GM21423 (cell line): ENCODE measurements at regions not wholly inside any gene's neighbourhood (a gene's known extent, or its start where the extent isn't known, plus 50 kb on each side); places are given as distances from the start of the nearest gene placed in this dataset.
"Not testable (repeated sequence)": the region's sequence is repeated elsewhere in the genome, so short reads cannot be mapped to it uniquely, and the experiment has no call there.

Experiments used
- ATAC-seq: cut with Tn5 transposase; IDR thresholded peaks from one replicate; pipeline ENCODE4 v1.9.1; 2021; ENCODE audit warnings: mild to moderate bottlenecking, moderate library complexity; ENCODE audit not compliant: unreplicated experiment

DNA sequence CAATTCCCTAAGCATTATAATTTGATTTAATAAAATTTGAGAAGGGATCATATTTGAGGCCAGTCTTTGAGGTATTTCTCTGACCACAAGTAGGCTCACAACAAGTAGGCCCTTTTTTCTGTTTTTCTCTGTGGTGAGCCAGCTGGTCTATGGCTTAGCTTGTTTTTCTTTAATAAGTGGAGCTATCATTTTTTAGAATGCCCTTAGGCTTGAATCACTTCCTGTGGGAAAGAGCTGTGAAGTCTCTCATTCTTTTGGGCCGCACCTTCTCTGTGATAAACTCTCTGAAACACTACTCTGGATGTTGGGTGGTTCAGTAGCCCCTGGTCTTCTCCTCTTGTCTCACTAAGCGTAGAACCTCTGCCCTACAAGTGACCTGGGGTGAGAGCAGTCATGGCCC lies 235.9 kb downstream of the SUCLG1 start:
- no peak for ATAC-seq

DNA sequence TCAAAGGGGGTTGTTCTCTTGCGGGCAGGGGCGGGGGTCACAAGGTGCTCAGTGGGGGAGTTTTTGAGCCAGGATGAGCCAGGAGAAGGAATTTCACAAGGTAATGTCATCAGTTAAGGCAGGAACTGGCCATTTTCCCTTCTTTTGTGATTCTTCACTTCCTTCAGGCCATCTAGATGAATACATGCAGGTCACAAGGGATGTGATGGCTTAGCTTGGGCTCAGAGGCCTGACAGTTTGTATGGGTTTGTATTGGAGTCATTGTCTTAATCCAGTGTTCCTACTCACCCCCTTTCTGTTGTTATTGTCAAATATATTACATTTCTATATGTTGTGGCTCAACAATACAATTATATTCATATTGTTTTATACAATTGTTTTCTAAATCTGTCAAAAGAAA lies 238.0 kb downstream of the SUCLG1 start:
- ATAC-seq = not testable (repeated sequence)

DNA sequence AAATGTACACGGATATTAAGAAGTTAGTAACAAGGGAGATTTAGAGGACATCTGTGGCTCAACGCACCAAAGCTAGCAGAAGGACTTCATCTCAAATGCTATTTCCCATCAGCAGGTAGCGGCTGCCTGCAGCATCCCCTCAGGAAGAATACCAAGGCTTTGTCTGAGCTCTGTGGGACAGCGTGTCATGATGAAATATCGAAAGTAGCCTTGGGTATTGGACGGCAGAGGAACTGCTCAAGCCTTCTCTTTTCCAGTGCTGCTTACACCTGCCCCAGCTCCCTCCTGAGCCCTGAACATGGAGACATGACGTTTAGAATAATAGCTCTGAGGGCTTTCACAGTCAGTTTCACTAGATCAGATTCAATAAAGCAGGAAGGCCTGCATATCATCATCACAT lies 241.6 kb downstream of the SUCLG1 start:
- no peak for ATAC-seq

DNA sequence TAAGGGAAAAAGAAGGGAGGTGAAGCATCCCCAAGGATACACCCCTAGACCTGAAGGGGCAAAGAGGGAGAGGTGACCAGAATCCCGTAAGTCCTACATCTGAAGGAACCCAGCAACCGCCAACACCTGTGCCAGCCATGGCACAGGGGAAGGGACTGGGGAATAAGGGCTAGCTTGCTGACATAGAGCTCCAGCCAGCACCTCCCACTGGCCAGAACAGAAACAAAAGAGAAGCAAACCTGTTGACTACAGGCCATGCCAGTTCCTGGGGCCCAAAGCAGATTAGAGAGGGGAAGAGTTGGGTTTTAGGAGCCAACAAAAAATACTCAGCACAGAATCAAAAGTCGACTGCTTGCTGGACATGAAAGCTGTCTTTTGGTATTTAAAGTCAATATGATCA lies 244.6 kb downstream of the SUCLG1 start:
- no peak for ATAC-seq

DNA sequence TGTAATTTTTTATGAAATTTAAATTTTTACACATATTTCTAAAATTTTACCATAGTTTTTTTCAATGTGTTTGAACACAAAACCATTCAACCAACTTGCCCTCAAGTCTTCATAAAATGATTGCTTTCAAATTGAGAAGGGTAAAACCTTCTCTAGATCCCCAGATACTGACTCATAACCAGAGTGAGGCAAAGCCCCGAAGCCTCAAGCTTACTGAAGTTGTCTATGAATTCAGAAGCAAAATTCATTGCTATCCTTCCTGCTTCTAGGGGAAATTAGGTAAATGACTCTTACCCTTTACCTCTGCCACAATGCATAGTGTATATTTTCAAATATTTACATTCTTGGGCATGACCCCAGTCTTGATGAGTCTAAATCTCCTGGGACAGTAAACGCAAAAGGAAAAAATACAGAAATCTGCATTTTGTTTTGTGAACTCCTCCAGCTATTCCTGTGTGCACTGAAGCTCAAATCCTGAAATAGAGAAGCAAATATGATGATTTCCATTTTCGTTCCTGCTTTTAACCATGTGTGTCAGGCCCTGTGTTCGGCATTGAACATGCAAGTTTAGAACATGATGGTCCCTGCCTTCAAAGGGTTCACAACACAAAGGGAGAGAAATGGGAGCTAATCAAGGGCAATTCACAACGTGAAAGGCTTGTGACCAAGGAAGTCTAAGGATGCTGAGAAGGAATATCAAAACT lies 246.3 kb downstream of the SUCLG1 start:
- ATAC-seq = peak; percentile 46

DNA sequence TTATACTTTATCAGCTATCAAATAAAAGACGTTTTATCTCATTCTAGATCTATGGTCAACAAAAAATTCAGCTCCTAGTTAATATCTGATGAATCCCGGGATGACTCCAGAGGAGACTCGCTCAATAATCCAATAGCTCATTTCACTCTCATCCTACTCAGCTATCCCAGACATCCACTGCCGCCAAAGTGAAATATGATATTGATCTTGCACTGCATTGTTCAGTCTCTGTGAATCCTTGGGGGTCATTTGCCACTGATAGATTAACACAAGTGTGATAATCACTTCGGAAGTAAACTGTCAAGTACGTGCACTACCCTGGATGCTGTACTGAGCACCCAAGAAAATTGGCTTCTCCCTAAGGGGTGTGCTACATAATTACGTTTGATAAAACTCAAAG lies 249.1 kb downstream of the SUCLG1 start:
- ATAC-seq = no peak

DNA sequence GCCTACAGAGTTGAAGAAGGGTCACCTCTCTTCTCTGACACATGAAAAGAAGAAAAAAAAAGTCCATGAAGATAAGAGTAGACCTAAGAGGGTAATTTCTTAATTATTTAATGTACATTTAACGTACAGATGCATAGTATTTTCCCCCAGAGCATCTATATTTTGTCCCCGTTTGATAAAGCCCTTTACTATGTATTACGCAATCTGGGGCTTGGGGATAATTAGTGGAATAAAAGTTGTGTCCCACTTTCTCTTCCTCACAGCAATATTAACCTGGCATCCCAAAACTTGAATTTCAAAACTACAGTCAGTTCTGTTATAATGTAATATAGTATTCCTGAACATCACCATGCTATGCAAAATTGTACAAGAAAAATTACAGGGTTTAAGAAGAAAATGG lies 254.1 kb downstream of the SUCLG1 start:
- ATAC-seq = no peak

DNA sequence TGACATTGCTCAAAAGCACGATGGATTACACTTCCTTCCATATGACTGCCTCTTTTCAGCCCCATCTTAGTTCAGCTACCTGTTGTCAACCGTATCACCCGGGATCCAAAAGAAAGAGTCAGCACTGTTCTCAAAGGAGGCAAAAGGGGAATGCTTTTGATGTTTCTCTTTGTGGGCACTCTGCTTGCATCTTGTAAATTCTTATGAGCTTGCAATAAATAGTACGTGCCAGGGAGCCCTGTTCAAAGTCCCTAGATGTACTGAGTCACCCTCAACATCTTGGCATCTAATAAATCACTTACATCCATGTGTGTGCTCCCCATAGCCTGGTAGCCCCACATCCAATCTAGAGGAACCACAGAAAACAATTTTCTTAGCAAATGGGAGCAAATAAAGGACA lies 256.9 kb downstream of the SUCLG1 start:
- no peak for ATAC-seq

DNA sequence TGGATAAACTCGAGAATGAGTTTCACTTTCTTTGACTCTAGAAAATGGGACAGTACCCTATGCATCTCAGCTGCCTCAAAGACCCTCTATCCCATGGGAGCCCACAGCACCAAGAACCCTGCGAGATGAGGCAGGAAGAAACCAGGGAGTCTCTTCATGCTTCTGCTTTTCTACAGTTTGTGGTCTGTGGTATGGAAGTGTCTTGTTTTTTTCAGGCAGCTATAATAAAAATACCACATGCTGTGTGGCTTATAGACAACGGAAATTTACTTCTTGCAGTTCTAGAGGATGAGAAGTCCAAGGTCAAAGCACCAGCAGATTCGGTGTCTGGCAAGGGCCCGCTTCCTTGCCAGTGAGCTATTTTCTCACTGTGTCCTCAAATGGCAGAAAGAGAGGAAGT lies 257.9 kb downstream of the SUCLG1 start:
- no peak for ATAC-seq

DNA sequence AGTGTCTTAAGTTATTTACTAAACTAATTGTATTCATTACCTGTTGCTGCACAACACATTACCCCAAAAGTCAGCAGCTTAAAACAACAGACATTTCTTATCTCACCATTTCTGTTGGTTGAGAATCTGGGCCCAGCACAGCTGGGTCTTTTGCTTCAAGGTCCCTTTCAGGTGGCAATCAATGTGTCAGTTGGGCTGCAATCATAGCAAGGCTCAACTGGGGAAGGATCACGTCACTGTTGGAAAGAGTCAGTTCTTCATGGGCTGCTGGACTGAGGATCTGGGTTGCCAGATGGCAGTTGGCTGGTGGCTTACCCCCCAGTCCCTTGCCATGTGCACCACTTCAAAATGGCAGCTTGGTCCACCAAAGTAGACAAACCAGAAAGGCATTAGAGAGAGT lies 261.2 kb downstream of the SUCLG1 start:
- no peak for ATAC-seq

DNA sequence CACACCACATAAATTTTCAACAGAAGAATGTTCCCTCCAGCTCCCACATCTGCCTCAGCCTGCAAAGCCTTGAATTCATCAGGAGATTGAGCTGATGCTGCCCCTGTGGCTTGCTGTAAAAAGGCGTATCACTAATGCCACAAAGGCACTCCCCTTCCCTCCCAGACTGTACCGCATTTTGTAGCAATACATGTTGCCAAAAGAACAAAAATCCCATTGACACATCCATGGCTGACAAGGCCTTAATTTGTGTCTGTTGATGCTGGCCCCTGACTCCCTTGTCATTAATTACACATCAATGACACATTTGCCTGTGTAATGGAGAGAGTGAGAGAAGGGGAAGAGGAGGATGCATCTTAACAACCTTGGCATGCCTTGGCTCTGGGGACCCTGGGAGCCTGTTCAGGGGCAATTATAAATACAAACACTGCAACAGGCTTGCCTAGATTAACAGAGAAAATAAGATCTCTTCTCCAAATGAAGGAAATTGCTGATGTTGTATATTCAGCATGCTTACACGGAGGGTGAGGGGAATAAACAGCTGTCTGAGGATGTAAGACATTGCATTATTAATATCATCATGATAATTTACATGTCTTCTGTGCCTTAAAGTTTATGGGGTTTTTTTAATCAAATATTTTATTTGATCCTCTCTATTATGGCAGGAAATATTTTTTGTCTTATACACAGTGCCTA lies 264.0 kb downstream of the SUCLG1 start:
- ATAC-seq = no peak

DNA sequence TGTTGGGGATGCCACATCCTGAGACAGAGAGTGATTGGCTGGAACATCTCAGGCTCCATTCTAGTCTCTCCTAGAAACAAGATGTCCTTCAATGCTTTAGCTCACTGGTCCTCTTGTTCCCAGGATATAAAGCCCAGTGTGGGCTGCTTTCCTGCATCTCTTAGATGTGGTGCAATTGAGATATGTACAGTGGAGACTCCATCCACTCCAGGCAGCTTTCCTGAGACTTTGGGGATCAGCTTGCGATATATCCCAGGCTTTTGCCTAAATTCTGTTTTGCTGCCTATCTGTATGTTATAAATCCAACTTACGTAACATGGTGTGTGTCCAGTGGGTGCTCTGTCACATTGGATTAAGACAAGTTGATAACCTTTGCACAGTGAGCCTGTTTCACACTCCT lies 264.9 kb downstream of the SUCLG1 start:
- no peak for ATAC-seq

DNA sequence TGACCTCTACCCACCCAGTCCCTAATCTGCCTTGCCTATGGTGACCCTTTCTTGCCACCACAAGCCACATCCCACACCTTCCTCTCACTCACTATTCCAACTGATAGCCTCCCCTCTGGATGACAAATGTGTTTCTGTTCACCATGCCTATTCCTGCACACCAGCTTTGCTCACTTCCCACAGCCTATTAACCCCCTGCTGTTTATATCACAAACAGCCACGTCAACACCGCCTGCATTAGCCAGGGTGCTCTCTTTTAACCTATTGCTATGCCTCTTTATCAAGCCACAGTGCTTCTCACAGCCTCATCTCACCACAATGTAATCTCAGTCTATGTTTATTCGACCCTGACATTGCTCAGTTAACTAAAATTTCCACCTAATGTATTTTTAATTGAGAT lies 271.8 kb downstream of the SUCLG1 start:
- no peak for ATAC-seq

DNA sequence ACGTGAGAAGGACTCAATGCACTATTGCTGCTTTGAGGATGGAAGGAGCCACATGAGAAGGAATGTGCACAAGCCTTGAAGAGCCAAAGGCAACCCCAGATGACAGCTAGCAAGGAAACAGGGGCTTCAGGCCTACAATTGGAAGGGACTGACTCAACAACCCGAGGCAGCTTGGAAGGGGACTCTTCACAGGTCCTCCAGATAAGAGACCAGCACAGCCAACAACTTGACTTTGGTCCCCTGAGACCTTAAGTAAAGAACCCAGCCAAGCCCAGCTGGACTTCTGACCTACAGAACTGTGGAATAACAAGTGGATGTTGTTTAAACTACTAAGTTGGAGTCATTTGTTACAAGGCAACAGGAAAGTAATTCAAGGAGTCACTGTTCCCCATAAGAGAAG lies 277.2 kb downstream of the SUCLG1 start:
- no peak for ATAC-seq

DNA sequence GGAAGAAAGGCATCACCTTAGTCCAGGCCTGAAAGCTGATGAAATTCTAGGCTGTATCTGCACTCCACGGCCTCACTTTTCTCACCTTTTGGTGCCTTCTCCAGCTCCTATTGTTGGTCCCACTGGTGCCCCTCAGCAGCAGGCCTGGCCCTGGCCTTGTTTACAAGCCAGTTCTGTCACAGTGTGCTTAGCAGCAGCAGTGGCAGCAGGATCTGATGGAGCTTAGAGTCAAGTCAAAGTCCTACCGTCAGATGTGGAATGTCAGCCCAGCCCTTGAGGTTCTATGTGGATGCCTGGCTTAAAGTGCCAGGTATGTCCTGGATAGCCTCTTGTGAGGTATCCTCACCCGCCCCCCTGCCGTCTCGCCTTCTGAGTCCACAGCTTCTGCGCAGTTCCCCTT lies 281.3 kb downstream of the SUCLG1 start:
- no peak for ATAC-seq

DNA sequence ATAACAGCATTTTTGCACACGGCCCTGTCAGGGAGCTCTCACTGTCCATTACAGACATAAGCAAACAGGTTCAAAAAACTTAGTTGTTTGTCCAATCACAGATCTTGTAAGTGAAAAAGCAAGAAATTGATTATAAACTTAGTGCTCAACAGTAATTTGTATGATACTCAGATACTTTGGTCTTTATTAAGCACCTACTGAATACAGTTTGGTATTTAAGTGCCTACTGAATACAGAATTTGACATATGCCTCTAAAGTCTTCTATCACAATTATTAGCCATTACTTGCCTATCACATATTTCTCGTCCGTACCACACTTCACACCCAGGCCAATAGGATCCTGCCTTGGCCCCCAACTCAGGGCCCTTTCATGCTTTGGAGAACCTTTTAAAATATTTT lies 283.1 kb downstream of the SUCLG1 start:
- no peak for ATAC-seq

DNA sequence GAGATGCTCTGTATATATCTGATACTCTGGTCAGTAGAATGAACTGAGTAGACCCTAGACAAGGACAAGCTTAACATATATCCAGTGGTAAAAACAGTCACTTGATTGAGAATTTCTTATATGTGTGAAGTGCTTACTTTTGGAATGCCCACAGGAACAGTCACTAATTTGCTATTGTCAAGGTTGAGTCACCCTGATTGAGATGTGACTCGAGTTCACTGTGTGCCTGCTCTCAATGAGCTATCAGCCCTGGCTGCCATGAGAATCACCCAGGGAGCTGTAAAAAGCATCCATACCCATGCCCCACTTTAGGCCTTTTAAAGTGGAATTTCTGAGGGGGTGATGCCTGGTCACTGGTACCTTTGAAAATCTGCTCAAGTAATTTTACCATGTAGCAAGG lies 283.7 kb downstream of the SUCLG1 start:
- ATAC-seq = no peak

DNA sequence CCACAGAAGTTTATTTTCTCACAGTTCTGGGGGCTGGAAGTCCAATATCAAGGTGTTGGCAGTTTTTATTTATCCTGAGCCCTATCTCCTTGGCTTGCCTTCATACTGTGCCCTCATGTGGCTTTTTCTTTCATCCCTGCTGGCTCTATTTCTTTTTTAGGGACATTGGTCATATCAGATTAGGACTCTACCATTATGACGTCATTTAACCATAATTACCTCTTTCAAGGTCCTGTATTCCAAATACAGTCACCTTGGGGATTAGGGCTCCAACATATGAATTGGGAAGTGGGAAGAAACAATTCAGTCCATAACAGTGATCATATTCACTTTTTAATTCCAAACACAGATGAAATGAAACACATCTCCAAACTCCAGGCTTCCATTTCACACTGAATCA lies 286.0 kb downstream of the SUCLG1 start:
- no peak for ATAC-seq

DNA sequence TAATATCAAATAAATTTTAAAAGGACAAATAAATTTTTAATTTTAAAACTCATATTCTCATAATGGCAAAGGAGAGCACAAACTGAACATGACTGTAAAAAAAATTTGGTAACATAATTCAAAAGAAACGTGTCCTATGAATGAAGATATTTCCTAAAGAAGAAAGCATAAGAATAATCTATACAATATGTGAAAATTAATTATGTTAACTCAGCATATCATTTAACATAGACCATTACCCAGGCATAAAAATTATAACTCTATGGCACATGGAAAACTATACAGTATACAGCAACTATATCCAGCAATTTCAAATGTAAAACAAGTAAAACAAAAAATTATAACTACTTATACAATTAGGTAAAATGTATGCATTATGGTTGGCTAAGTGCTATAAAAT lies 288.1 kb downstream of the SUCLG1 start:
- no peak for ATAC-seq

DNA sequence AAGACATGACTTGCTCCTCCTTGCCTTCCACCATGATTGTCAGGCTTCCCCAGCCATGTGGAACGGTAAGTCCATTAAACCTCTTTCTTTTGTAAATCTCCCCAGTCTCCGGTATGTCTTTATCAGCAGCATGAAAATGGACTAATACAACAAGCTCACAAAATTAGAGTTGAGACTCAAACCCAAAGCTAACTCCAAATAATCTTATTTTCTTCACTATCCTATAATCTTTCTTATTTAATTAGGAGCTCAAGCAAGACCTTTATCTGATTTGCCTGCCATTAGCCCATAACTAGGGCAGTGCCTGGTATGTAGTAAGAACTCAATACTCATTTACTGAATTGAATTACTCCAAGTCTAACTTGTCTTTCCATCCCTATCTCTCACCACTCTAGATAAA lies 289.2 kb downstream of the SUCLG1 start:
- ATAC-seq = no peak

DNA sequence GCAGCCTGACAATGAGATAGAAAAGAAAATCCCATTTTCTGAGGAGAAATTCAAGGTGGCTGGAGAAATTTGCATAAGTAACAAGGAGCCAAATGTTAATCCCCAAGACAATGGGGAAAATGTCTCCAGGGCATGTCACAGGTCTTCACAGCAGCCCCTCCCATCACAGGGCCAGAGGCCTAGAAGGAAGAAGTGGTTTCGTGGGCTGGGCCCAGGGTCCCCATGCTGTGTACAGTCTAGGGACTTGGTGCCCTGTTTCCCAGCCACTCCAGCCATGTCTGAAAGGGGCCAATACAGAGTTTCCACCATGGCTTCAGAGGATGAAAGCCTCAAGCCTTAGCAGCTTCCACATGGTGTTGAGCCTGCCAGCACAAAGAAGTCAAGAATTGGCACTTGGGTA lies 290.5 kb downstream of the SUCLG1 start:
- not testable (repeated sequence) for ATAC-seq

DNA sequence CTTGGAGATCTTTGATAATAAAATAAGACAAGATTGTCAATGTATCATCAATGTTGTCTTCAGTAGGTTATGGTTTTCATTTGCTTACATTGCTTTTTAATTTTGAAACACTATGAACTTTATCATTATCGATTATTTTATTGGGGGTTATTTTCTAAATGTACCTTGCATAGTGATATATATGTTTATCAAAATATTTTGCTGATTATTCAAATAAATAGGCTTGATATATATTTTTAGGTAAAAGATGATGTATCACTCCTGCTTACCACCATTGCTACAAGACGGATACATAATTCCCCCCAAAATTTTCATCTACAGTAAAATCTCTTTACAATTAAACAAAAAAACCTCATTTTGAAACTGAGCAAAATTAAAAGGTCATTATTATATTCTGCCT lies 293.8 kb downstream of the SUCLG1 start:
- no peak for ATAC-seq

DNA sequence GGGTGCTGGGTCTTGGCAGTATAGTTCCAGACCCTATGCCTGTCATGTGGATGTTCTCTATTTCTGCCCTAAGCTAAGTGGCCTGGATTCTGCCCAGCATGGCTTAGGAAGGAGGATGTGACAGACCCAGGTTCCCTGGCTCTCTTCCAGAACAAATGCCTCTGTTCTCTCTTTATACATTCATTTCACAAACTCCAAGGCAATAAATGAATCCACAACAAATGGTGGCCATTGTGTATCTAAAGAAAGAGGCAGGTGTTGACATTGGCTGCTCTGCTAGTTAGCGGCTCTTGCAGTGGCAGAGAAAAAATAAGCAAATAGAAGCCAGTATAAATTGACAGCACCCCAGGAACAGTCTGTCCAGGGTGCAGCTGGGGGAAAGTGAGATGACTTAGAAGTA lies 298.6 kb downstream of the SUCLG1 start:
- ATAC-seq = no peak
